ENCODE measurements at regions not wholly inside any gene's neighbourhood (a gene's known extent, or its start where the extent isn't known, plus 50 kb on each side); places are given as distances from the start of the nearest gene placed in this dataset.

DNA sequence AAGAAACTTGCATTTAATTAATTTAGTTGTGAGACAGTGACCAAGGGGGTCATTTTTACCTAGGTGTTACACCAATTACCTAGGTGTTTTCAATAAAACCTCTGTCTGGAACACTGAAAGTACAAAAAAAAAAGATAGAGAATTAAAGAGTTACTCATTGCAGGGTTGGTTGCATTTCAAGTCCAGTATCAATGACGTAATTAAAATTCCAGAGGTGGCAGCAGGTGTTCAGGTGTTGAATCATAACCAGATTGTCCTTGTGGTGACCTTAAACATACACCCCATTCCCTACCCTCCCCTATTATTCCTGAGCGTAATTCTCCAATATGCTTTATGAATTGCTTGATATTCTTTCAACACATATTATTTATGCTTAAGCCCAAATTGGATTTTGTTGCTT, 352.0 kb upstream of the SLC8A1 start:
- DNase-seq (ENCODE audit: low read depth) = no peak

DNA sequence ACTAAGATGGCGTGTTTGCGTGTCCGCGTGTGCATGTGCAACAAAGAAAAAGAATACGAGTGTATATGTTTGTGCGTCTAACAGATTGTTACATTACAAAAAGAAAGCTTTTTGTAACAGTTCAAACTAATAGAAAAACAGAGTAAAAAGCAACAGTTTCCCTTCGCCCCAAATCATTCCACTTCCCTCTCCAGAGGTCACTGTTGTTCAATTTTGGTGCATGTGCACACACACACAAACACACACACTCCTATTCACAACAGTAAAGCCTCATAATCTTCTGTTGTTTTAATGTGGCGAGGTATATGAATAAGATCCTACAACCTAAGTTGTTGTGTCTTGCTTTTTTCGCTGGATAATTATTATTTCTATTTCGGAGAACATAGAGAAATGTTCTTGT, 357.3 kb upstream of the SLC8A1 start:
- DNase-seq (ENCODE audit: low read depth) = no peak

DNA sequence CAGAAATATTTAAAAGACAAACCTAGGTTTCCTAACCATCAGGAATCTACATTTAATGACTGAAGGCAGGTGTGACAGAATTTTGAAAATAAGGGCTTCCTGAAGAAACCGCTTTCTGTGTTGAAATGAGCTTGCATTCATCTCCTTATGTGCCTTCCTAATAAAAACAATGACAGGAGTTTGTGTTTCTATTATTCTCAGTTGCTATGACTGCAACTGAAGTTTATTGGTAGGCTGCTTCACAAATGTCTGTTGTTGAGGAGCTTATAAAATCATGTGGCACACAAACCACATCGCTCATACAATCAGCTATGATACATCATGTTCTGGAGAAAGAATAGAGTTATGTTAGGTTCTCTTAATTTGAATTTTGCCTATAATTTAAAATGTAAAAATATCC, 362.7 kb upstream of the SLC8A1 start:
- no peak for DNase-seq (ENCODE audit: low read depth)

DNA sequence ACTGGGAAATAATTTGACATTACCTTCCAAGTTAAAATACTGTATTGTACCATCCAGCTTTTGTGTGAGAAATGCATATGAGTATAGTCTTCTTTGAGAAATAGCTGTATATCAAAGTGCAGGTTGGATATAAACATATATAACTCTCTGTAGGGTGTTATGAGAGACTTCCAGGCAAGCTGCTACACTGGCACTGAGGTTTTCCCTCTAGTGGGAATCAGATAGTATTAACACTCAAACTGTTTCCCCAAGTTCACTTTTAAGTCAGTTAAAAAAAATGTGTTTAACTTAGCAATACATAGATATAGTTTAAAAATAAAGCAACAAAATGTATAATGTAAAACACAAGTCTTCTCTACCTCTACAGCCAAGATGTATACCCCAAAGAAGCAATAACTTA, 368.4 kb upstream of the SLC8A1 start:
- DNase-seq (ENCODE audit: low read depth) = no peak

DNA sequence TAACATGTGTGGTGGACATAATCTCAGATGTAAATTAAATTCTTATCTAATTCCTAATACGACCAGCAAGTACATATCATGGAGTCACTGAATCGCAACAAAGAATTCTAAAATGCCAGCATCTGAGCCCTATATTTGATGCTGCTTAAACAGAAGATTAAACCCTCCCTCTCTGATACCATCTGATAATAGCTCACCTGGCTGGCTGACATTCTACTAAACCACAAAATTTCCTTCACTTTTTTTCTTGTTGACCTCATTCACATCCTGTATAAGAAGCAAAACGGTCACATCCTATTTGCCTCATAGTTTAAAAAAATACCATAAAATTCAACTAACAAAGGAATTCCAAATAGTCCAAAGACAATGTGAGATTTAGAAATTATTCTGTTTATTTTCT, 371.6 kb upstream of the SLC8A1 start:
- no peak for DNase-seq (ENCODE audit: low read depth)

DNA sequence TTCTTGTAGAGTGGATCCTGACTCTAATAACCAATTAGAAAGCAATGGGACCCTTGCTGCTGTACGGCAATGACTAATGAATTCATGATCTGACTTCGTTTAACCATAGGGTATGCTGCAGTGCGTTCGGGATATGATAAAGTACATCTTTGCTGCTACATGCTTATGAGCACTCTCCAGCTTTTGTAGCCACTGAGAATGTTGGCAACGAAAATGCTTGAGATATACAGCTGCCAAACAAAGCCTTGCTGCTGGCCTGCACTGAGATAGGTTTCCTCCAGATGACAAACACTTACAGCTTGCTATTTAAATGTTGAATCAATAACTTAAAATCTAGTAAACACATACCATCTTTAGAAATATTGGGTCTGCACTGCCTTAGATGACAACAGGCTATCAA, 372.4 kb upstream of the SLC8A1 start:
- DNase-seq (ENCODE audit: low read depth) = no peak

DNA sequence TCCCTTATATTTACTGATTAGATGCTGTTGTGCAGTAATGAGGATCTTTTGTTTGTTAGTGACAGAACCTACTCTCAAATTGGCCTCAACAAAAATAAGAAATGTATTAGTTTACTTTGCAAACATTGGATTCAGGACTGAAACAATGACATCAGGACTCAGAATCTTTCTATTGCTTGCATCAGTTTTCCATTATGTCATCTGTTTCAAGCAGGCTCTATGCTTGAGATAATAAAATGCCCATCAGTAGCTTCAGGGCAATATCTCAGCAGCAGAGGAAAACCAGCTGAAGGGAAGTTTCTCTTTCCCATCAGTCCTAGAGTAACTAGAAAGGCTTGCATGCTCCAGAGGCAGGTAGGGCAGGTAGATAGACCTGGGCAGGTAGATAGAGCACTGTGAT, 375.5 kb upstream of the SLC8A1 start:
- DNase-seq (ENCODE audit: low read depth) = no peak

DNA sequence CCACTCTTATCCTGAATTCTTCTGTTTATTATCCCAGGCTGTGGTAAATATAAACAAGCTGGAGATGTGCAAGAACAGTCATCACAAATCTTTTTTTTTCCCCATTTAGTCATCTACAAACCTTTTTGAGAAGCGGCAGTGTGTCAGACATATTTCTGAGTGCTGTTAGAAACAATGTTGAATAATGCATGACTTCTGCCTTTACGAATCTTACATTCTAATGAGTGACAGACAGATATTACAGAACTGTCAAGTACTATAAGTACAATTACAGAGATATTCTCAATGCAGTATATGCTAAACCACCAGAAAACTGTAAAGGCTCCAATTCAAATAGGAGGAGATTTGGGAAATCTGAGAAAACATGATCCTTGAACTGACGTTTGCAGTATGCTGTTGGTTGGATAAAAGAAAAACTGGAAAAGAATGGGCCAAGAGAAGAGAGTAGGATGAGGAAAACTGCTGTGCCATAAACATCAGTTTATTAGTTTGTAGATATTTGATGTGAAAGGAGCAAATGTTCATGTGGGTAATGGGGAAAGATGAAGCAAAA, 379.5 kb upstream of the SLC8A1 start:
- no peak for DNase-seq (ENCODE audit: low read depth)

DNA sequence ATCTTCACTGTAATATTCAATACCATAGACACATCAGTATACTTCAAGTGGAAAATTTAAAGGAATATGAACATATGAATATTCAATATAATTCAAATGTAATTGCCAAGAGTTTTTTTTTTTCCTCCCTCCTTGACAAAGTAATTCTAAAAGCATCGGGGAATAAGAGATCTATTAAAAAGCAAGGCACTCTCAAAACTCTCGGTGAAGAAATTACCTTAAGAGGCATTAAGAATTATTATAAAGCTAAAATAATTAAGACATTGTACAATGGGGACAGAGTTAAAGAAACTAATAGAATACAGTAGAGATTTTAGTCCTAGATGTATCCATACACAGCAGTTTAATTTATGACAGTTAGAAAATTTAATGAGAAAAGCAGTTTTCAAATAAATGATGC, 390.0 kb upstream of the SLC8A1 start:
- DNase-seq (ENCODE audit: low read depth) = no peak

DNA sequence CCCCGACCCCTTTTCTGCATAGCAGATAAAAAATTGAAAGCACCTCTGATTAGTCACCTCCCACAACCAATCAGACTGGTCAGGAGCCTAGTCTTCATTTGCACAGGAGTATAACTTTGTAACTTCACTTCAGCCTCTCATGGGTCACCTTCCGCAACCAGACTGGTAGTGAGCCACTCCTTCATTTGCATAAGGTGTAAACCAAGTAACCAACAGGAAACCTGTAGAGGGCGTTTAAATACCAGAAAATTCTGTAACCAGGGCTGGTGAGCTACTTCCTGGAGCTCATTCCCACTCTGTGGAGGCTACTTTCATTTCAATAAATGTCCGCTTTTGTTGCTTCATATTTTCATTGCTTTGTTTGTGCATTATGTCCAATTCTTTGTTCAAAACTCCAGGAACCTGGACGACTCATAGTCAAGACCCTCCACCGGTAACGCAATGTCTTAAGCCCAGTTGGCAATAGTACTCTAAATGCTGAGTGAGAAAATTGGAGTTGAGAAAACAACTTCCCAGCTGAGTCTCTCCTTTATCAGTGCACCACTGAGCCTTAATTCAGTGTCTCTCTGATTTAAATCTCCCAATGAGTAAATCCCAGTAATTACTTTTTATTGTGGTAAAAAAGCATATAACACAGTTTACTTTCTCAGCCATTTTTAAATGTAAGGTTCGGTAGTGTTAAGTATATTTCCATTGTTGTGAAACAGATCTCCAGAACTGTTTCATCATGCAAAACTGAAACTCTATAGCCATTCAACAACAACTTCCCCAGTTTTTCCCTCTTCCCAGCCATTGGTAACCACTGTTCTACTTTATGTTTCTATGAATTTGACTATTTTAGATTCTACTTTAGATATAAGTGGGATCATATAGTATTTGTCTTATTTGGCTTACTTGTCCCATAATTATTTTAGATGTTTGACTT, 392.7 kb upstream of the SLC8A1 start:
- DNase-seq (ENCODE audit: low read depth) = no peak

DNA sequence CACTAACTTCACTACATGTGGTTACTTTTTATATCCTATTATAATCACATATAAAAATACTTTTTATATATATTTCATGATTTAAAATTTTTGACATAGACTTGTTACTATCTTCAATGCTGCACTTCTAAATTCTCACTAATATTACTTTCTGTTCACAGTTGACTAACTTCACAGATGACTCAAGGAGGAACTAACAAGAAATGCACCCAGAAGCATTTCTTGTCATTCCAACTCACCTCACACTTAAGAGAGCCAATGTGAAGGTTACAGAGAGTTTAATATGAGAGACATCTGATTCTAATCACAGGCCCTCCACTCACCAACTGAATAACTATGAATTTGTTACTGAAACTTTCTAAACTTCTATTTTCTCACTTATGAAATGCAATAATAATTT, 399.8 kb upstream of the SLC8A1 start:
- peak; percentile 1 for DNase-seq (ENCODE audit: low read depth)

DNA sequence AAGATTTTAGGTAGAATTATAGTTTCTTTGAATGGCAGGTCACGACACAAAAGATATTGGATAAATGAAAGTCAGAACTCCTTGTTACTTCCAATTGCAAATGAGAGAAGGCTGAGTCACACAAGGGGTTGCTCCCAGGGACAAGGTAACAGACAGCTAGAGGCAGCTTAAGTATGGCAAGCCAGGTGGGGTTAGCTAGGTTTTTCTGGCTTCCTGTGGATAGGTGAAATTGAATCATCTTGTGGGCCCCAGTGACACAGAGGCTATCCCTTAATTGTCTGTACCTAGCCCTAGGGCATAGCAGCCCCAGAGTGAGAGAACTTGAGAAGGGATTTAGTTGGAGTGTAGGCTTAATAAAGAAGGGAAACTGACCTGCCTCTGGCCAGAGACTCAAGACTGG, 407.7 kb upstream of the SLC8A1 start:
- DNase-seq (ENCODE audit: low read depth) = no peak

DNA sequence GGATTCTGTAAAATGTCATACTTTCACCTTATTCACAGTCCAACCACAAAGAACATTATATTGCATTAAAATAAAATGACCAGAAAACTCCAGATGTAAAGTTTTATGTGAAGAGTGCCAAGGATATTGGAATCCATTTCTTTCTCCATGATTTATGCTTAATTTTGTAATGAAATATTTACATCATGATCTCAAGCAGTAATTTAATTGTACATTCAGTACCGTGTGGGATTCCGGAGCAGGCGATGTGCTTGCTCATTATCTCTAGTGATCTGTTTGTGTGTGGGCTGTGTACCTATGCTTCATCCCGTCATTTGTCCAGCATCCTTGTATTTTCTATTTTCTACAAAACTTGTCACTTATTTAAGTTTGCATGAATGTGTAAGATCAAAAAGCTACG, 415.9 kb upstream of the SLC8A1 start:
- DNase-seq (ENCODE audit: low read depth) = no peak

DNA sequence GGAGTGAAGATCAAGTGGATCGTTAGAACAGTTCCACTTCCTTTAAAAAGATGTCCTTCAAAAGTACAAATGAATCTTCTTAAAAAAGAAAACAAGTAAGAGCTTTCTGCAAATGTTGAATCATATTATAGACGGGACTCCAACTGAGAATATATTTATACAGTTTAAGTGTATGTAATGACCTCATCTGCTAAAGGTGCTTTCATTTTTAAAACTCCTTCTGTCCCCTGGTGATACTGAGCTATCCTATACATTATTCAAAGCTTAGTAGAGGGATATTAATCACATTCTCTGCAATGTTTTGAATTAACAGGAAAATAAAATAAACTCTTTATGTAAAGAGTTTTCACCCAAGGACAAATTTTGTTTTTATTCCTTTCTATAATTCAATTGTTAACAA, 420.7 kb upstream of the SLC8A1 start:
- no peak for DNase-seq (ENCODE audit: low read depth)

DNA sequence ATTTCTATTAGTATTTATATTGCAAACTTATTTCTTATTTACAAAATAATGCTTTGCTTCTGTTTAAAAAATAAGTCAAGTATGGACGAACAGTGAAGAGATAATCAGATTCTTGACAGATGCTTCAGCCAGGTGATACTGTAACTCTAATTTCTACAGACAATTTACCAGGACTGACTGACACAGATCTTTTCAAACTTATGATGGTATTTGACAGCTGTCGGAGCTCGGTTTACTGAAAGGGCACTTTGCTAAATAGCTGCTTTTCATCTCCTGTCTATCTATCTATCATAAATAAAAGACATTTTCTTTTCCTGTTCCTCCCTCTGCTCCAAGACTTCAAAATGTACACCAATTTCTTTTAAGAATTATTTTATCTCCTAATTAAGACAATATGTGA, 422.5 kb upstream of the SLC8A1 start:
- no peak for DNase-seq (ENCODE audit: low read depth)

DNA sequence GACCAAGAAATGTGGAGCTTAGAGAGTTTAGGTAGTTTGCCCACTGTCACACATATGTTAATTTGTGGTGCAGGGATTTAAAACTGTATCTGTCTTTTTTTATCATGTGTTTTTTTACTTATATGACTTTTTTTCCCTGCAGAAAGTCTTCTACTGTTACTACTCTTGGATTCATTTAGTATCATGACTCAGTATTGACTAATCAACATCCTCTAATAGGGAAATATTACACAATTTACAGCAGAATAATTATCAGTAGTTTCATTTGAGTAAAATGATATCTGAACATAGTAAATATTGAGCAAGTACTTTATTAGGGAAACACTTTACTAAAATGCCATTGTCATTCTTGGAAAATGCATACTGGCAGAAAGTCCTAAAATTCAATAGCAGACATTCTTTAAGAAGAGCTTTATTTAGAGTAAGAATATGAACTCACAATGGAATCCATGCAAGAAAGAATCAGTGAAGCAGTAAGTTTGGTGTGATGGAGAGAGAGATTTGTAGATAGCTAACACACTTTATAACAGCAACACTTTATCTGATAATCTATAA, 425.9 kb upstream of the SLC8A1 start:
- DNase-seq (ENCODE audit: low read depth) = no peak

DNA sequence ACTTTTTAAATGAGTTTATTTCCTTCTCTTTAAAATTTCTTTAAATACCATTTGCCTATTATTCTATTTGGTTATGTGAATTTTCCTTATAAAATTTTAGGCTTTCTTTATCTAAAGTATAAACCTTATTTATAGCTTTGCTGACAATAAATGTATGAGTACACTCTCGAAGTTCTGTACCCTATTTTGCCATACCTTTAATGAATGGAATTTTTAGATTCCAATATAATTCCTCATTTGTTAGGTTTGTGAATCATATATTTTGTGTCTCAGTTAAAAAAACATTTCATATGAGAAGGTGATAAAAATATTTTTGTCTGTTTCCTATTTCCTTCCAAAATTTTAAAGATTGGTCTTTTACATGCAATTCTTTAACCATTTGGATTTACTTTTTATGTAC, 427.4 kb upstream of the SLC8A1 start:
- no peak for DNase-seq (ENCODE audit: low read depth)

DNA sequence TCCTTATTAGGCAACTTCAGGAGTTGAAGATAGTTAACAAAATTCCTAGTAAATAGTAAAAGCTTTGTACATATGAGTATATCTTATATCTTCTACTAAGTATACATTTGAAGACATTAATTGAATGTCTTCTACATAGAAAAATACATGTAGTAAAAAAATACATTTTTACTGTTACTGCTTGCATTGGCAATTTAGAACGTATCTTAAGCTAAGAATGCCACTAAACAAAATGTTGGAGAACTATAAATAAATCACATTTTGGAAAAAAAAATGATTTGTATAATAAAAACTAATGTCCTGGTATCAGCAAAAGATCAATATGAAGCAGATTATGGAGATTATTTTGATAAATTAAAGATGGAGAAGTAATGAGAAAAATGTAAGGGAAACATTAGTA, 434.2 kb upstream of the SLC8A1 start:
- no peak for DNase-seq (ENCODE audit: low read depth)

DNA sequence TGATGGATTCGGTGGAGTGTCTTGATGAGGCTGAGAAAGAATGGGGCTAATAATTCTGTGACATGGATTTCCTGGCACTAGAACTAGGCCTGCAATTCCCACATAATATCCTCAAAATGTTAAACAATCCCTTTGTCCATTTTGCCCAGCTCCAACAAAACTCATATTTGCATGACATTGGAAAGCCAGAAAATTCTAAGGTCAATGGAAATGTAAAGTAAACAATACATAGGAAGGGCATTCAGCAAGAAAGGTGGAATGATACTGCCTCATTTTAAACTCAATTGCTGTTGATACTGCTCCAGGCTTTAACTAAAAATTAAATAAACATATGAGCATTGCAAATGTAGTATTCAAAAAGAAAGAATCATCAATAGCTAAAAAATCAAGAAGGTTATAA, 434.8 kb upstream of the SLC8A1 start:
- no peak for DNase-seq (ENCODE audit: low read depth)

DNA sequence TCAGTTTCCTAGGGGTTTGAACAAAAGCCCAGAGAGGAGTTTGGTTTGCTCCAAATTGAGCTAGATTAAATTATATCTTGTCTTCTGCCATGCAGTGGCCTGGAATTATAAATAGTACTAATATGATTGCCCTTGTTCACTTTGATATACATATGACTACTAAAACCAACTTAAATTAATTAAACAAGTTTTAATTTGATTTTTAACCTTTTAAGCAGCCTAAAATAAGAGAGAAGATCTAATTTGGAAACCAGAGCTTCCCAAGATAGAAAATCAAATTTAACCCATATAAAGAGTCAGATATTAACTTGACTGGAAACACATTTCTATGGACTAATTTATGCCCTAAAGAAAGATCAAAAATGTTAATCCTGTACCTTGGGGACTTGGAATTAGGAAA, 444.5 kb upstream of the SLC8A1 start:
- no peak for DNase-seq (ENCODE audit: low read depth)

DNA sequence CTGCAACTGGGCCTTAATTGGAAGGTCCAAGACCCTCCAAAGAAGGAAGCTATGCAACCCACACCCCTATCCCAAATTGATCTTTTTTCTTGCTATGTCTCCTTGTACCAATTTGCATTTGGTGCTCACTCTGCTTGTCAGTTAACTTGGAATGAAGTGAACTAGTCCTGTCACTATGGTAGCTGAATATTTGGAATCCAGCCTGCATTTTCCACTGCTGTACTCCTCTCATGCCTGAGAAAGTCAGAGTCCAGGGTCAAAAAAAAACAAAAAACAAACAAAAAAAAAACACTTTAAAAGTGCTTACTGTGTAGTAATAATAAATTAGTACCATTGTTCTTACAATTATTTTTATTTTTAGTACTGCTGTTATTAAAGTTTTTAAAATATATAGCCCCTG, 462.8 kb upstream of the SLC8A1 start:
- no peak for DNase-seq (ENCODE audit: low read depth)

DNA sequence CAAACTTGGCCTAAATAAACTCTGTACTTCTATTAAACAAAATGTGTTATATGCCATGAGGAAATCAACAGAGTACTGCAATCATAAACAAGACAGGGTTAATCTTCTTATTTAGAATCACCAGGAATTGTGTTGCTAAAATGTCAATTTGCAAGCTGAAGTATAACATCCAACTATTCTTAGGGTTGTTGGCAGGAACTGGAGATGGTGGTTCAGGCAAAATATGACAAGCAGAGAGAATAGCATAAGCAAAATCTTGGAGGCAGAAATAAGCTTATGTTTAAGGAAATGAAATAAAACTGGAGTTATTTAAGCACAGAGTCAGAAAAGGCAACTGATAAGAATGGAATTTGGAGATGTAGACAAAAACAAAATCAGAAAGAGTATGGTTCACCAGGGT, 463.8 kb upstream of the SLC8A1 start:
- DNase-seq (ENCODE audit: low read depth) = no peak

DNA sequence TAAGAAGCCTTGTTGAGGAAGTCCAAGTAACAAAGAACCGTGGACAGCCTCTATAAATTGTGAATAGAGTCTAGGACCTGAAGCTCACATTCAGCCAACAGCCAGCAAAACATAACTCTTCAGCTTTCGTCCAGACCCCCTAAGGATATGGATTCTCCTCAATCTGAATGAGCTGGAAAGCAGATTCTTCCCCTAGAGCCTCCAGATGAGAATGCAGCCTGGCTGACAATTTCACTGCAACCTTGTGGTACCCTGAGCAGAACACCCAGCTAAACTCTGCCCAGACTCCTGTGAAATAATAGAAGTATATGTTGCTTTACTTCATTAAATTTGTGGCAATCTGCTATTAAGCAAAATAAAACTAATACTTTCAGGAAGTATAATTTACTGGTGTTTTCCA, 483.5 kb upstream of the SLC8A1 start:
- DNase-seq (ENCODE audit: low read depth) = no peak

DNA sequence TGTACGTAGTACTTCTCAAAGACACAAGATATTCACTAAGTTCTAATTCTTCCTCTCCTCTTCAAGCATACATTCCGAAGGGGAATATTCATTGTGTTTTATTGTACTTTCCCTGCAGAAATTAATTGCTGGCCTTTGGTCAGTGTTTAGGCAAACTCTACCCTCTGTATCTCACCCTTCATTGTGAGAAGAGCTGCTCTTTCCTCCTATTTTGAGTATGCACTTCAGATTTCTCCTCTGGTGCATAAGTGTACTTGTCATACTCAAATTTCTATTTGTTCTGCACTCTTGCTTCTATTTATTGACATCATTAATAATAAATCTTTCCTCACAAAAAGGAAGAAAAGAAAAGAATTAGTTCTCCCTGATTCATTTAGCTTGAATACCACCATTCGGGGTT, 485.4 kb upstream of the SLC8A1 start:
- DNase-seq (ENCODE audit: low read depth) = no peak

Measured in iris pigment epithelial cell (primary cell).